ENCODE measurements at regions not wholly inside any gene's neighbourhood (a gene's known extent, or its start where the extent isn't known, plus 50 kb on each side); places are given as distances from the start of the nearest gene placed in this dataset.

- Histone ChIP-seq H3K36me3 (ENCODE audit: control insufficient read depth in 1 of 2, insufficient read depth in 2 of 2, low read length in 2 of 2) (no peaks in the 10 kb centered on the region), H3K9ac (ENCODE audit: low read length) (no peak overlapping the region), H3K9me3 (ENCODE audit: control insufficient read depth in 1 of 2, insufficient read depth in 1 of 2, low read depth in 1 of 2, low read length in 2 of 2) (no peaks in the 10 kb centered on the region), H4K20me1 (ENCODE audit: insufficient read depth) (no peaks in the 10 kb centered on the region), H3K79me2 (ENCODE audit: insufficient read depth, low read length) (no peaks in the 10 kb centered on the region), H3K27me3 (ENCODE audit: insufficient read depth, low read length) (no peaks in the 10 kb centered on the region), H3K4me3 (replicated peaks in 1 of 2; ENCODE audit: low read depth in 1 of 2, low read length in 2 of 2) (no peak overlapping the region), H3K4me2 (ENCODE audit: low read length) (no peak overlapping the region), H3K4me1 (ENCODE audit: control insufficient read depth in 1 of 2, insufficient read depth in 2 of 2, low read length in 2 of 2) (no peaks in the 10 kb centered on the region), H3K27ac (ENCODE audit: low read depth, low read length) (no peak overlapping the region), H3K9me2 (ENCODE audit: insufficient read depth) (no peaks in the 10 kb centered on the region), H2AFZ (ENCODE audit: low read depth, low read length, poor library complexity, severe bottlenecking) (no peak overlapping the region)
- ATAC-seq = no peak
- intact Hi-C loops (cut with micrococcal nuclease) = no loop called here
- BruUV-seq (replicated peaks) = no TSS peak
- no peak for TF ChIP-seq SP1 (IDR thresholded peaks at IDR 0.05; ENCODE audit: low read depth)
- TF ChIP-seq JUND (IDR thresholded peaks at IDR 0.05) = no peak
- no peak for TF ChIP-seq TCF7L2 (IDR thresholded peaks at IDR 0.05; ENCODE audit: borderline replicate concordance, extremely low read depth, insufficient read depth, insufficient read length)
- TF ChIP-seq ZNF274 (IDR thresholded peaks at IDR 0.05; ENCODE audit: low read depth, low read length) = no peak
- TF ChIP-seq CTCF (IDR thresholded peaks at IDR 0.05 in 2 of 3, conservative IDR thresholded peaks at IDR 0.05 in 1 of 3; ENCODE audit: borderline replicate concordance in 1 of 3, insufficient read depth in 1 of 3, low read depth in 2 of 3, low read length in 2 of 3) = no peak
- no peak for TF ChIP-seq EGR1 (IDR thresholded peaks at IDR 0.05; ENCODE audit: low read depth)
- TF ChIP-seq POLR2AphosphoS5 (IDR thresholded peaks at IDR 0.05; ENCODE audit: low read depth, low read length) = no peak
- TF ChIP-seq, protein P1, sequence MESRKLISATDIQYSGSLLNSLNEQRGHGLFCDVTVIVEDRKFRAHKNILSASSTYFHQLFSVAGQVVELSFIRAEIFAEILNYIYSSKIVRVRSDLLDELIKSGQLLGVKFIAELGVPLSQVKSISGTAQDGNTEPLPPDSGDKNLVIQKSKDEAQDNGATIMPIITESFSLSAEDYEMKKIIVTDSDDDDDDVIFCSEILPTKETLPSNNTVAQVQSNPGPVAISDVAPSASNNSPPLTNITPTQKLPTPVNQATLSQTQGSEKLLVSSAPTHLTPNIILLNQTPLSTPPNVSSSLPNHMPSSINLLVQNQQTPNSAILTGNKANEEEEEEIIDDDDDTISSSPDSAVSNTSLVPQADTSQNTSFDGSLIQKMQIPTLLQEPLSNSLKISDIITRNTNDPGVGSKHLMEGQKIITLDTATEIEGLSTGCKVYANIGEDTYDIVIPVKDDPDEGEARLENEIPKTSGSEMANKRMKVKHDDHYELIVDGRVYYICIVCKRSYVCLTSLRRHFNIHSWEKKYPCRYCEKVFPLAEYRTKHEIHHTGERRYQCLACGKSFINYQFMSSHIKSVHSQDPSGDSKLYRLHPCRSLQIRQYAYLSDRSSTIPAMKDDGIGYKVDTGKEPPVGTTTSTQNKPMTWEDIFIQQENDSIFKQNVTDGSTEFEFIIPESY (IDR thresholded peaks at IDR 0.05; ENCODE audit: extremely low read depth, insufficient replicate concordance, low read length) = no peak
- no peak for TF ChIP-seq REST (IDR thresholded peaks at IDR 0.05; ENCODE audit: low read depth)
- TF ChIP-seq EZH2phosphoT487 (IDR thresholded peaks at IDR 0.05; ENCODE audit: borderline replicate concordance) = no peak
- TF ChIP-seq ELF1 (IDR thresholded peaks at IDR 0.05; ENCODE audit: borderline replicate concordance, low read depth) = no peak
- no peak for TF ChIP-seq YY1 (IDR thresholded peaks at IDR 0.05; ENCODE audit: extremely low read depth, insufficient replicate concordance, low read depth, low read length)
- no peak for DNase-seq (ENCODE audit: low read depth, low spot score)
- ChIA-PET CTCF (no interaction called here), POLR2A (no interaction called here), RAD21 (ENCODE audit: low non-redundant PET in 1 of 2, low total read pairs in 2 of 2, uncharacterized antibody in 2 of 2, unreplicated experiment in 2 of 2) (no interaction called here)
Observed at GRCh38 chr5:67925511-67925910, 290.0 kb upstream of the PIK3R1 start.
